ENCODE measurements at regions not wholly inside any gene's neighbourhood (a gene's known extent, or its start where the extent isn't known, plus 50 kb on each side); places are given as distances from the start of the nearest gene placed in this dataset.
A peak's percentile ranks its signal among the peaks of the same experiment; 100 is the strongest.

- TF ChIP-seq, protein P1, sequence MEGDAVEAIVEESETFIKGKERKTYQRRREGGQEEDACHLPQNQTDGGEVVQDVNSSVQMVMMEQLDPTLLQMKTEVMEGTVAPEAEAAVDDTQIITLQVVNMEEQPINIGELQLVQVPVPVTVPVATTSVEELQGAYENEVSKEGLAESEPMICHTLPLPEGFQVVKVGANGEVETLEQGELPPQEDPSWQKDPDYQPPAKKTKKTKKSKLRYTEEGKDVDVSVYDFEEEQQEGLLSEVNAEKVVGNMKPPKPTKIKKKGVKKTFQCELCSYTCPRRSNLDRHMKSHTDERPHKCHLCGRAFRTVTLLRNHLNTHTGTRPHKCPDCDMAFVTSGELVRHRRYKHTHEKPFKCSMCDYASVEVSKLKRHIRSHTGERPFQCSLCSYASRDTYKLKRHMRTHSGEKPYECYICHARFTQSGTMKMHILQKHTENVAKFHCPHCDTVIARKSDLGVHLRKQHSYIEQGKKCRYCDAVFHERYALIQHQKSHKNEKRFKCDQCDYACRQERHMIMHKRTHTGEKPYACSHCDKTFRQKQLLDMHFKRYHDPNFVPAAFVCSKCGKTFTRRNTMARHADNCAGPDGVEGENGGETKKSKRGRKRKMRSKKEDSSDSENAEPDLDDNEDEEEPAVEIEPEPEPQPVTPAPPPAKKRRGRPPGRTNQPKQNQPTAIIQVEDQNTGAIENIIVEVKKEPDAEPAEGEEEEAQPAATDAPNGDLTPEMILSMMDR (IDR thresholded peaks at IDR 0.05) = no peak
Observed at GRCh38 chr5:8241076-8241475, 372.1 kb downstream of the MTRR start.

DNA sequence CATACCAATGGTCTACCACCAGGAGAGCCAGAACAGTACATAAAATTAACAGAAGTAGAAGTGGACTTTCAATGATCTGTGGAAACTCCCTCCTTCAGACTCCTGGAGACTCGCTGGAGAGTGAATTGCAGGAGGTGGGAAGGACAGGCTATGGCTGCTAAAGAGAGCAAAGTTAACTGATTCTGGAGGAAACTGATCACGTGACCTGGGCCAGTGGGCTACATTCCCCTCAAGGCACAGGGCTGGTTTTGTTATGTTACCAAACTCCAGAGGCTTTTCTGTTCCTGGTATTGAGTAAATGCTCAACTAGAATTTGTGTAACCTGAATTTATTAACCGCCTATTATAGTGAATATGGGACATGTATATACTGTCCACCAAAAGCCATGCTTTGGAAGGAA, 372.6 kb downstream of the MTRR start:
- TF ChIP-seq, protein P1 (IDR thresholded peaks at IDR 0.05) = no peak

DNA sequence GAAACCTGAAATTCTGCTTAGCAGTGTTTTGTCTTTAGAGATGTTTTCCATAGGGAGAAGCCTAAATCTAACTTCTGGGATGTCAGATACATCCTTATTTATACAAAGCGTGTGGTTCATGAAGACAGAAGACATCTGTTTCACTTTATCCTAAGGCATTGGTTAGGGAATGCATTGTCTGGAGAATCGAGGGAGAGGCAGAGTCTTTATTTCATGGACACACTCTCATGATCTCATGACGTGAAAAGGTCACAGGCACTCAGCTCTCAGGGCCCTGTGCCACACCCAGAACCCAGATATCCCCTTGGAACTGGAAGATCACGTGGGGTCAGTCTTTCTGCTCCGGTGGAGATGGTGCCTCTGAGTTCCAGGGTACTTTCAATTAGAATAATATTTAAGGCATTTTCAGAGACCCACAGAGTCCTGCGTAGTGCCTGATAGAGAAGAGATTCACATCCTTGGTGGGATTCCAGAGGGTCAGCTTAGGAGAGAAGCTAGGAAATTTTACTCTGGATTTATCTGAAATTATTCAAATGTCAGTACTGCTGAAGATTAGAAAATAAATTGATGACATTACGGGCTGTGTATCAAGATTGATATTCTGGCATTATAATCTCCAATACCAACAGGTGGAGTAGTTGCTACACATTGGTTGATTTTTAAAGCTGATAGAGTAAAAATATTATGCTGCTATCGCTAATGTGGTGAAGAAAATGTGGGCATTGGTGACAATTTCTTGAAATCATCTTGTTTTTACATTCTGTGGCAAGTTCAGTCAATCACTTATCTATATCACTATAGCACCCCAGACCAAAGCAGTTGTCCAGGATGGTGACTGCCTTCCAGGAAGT, 378.3 kb downstream of the MTRR start:
- TF ChIP-seq, protein P1 (IDR thresholded peaks at IDR 0.05) = peak; percentile 15; the same call in 1 of the 2 replicates

GRCh38 chr5:8253376-8253775, 384.4 kb downstream of the MTRR start:
- TF ChIP-seq, protein P1 (IDR thresholded peaks at IDR 0.05) = no peak

DNA sequence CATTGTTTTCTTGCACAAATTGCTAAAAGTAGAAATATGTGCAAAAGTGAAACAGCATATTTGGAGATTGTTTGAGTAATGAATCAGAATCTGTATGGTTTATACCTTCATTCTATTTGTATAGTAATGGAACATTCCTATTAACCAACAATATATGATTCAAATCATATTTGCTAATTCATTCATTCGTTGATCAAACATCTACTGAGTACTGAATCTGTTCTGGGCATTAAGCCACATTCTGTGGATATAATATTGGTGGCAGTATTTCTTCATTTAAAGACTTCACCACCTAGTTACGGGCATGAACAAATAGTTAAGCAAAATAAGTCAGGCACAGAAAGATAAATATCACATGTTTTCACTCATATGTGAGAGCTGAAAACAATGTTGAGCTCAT, 385.7 kb downstream of the MTRR start:
- TF ChIP-seq, protein P1 (IDR thresholded peaks at IDR 0.05) = no peak

- TF ChIP-seq, protein P1 (IDR thresholded peaks at IDR 0.05) = no peak
Observed at GRCh38 chr5:8258801-8259200, 389.9 kb downstream of the MTRR start.

- TF ChIP-seq, protein P1 (IDR thresholded peaks at IDR 0.05) = no peak
Observed at GRCh38 chr5:8270246-8270645, 401.3 kb downstream of the MTRR start.

Measured in LNCAP (cell line).